HG03558 (cell line): ENCODE measurements at regions not wholly inside any gene's neighbourhood (a gene's known extent, or its start where the extent isn't known, plus 50 kb on each side); places are given as distances from the start of the nearest gene placed in this dataset.
A peak's percentile ranks its signal among the peaks of the same experiment; 100 is the strongest.

Experiments
- ATAC-seq: cut with Tn5 transposase; IDR thresholded peaks from one replicate; pipeline ENCODE4 v1.9.1; 2021; ENCODE audit warnings: moderate number of reproducible peaks; ENCODE audit not compliant: unreplicated experiment; ENCODE audit errors: extremely low read depth

DNA sequence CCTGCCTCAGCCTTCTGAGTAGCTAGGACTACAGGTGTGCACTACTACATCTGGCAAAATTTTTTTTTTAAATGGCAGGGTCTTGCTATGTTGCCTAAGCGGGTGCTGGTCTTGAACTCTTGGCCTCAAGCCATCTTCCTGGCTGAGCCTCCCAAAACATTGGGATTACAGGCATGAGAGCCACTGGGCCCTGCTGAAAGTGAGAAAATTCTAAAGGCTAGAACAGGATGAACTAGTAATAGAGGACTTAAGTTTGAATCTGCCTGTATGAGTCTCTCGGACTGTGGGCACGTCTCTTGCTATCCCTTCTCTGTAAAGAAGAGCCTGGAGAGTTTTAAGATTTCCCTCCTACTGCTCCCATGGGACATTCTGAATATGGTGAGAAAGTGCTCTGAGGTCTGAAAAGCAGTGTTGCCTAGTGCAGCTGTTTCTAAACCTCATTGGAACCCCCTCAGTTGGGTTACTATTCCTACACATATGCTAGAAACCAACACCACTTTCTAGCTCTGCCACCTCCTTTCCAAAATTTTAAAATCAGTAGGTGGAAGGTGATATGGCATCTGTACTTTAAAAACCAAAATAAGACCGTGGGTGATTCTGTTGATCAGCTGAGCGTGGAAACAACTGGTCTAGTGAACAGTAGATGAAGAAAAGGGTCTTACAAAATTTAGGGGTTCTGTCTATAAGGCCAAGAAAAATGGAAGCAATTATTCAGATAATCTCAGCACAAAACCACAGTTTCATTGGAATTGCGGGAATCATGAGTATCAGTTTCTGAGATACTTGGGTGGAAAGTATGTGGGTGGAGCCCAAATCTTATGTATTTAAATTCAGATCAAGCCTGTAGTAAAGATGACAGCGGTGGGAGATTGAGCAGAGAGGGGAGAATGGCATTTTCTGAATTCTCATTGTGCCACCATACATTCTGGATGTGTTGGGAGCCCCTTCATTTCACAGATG, 259.8 kb upstream of the CXCR4 start:
- no peak for ATAC-seq

DNA sequence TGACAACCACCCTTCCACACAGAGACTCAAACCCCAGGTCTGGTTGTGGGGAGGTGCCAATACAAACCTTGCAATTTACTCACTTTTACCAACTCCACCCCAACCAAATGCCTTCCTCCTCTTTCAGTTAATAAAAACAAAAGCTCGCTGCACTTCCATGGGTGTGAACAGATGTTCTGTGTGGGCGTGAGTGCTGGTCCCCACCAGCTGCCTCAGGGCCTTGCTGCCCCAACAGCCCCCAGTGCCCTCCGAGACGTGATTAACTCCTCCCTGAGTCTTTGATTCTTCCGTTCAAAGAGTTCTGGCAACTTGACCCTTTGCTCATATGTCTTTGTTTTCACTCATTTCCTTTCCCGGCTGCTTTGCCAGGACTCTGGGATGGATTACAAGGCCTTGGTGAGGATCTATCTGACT, 258.9 kb upstream of the CXCR4 start:
- ATAC-seq: no peak

GRCh38 chr2:136376211-136376610, 258.3 kb upstream of the CXCR4 start:
- no peak for ATAC-seq

DNA sequence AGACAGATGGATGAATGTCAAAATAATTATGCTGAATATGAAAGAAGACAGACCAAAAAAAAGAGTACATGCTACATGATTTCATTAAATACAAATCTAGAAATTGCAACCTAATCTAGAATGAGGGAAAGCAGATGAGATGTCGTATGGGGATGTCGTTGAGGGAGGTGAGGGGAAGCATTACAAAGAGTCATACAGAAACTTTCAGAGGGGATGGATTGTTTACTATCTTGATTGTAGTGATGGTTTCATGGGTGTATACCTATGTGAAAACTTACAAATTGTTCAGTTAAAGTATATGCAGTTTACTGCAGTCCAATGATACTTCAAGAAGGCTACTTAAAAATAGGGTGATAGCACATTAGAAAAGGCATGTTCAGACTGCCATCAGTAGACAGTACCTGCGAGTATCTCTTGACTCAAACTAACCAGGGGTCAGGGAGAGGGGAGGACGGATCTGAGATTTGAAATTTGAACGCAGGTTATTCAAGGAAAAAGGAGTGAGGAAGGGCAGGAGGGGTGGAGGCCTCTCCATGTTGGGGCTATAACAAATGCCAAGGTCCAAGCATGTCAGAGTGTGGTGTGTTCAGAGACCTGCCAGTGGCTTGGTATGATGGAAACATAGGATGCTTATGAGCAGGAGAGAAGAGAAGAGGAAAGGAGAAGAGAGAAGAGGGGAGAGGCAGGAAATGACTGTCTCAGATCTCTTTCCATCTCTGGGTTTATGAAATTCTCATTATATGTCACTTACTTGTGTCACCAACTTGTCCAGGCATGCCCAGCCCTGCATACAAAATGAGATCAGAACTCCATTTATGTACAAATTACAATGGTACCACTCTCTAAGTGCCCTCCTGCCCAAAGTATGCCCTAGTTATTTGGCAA, 257.3 kb upstream of the CXCR4 start:
- ATAC-seq: peak; percentile 34

DNA sequence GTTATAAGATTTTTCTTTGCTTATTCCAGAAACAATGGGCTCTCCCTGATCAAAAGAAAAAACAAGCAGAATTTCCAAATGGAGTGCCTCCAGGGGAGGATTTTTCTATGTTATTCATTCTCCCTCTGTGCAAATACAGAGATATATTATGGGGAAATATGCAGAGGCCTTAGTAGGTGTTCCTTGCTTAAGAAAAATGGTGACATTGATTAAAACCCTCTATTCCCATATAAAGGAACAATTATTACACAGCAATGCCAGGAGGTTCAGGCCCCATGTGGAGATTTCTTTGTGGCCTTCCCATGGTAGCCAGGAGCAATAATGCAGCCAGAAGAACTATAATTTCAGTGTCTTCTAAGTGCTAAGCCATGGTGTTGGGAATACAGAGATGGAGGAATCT, 255.9 kb upstream of the CXCR4 start:
- no peak for ATAC-seq

DNA sequence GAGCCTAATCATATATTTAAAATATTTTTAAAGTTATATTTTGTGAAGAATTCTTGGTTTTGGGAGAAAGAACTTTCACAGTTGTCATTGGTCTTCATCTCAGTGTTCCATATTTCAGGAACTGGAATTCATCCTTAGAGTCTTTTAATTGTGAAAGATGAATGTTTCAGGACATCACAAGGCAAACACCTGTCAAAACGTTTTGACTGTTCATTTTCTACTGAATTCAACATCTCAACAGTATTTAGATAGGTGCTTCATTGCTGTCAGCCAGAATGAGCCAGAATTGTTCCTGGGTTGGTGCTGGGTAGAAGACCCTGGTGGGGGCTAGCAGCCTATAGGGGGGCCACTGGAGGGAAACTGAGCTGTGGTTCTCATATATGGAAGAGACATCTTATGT, 255.1 kb upstream of the CXCR4 start:
- no peak for ATAC-seq

DNA sequence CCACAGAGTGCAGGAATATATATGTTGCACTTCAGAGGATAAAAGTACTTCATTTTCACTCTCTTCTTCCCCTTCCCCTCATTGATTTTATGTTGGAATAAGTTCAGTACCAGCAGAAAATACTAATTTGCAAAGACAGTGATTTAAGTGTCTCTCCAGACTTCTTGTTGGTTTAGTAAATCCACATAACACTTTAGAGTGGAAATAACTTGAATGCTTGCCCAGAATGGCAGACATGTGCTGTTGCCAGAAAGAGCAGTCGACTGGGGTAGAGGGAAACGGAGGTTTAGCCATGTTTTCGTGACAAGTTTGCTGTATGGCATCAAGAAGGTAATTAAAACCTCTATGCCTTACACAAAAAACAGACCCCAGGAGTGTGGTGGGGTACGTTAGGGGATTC, 246.0 kb upstream of the CXCR4 start:
- ATAC-seq: no peak

DNA sequence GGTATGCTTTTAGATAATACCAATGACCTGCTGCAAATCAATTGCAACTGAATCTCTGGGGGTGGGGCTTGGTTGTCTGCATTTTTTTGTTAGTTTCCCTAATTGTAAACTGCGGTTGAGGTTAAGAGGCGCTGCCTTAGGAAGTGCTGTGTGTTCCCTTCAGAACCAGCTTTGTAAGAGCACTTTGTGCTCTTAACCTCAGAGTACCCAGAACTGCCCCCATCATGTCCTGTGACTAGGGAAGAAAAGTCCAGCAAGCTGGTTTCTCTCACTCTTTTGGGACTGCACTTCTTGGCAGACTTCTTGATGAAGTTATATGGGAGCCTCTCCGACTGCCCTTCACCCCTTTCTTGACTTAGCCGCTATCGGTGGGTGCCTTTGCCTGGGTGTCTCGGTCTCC, 245.5 kb upstream of the CXCR4 start:
- no peak for ATAC-seq

- peak; percentile 95 for ATAC-seq
These were observed 244.9 kb upstream of the CXCR4 start for GRCh38 chr2:136362676-136363390.

- ATAC-seq: no peak
These were observed 243.6 kb upstream of the CXCR4 start for GRCh38 chr2:136361521-136361920.

DNA sequence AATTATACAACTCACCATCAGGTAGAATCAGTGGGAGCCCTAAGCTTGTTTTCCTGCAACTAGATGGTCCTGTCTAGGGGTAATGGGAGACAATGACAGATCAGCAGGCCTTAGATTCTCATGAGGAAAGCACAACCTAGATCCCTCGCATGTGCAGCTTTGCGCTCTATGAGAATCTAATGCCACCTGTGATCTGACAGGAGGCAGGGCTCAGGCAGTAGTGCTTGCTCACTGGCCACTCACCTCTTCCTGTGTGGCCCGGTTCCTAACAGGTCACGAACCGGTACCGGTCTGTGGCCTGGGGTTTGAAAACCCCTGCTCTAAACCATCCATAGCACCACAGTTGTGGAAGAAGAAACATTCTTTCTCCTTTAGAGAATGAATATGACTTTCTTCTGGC, 242.8 kb upstream of the CXCR4 start:
- ATAC-seq: no peak

DNA sequence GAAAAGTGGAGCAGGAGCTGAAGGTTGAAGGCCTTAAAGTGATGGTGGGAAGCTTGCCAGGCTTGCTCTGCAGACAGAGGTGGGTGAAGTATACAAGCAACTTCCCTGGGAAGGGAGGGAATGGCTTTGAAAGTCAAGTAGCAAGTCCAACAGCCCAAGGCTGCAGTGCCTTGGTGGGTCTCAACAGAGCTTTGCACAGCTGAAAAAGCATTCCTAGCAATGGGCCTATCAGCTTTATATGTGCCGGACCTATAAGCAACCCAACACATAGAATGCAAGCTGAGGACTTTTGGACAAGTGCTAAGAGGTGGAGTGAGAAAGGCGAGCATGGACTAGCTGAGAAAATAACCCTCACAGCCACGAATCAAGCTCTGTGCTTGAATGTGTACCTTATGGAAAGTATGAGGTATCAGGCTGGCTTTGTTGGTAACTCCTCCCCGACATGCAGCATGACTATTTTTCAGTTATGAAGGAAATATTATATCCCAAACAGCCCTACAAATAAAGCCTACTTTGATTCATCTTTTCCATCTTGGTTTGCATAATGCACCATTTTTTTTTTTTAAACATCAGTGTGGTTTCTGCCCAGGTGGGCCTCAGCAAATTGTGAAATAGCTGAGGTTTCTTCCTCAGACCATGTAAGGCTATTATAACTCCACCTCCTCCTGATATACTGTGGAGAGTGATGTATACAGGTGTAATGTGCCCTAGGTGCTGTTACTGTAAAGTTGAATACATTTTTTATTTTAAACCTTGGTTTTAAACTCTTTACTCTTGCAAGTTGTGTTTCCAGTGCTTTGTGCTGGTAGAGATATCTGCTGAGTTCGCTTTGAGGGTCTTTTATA, 241.4 kb upstream of the CXCR4 start:
- ATAC-seq: no peak

DNA sequence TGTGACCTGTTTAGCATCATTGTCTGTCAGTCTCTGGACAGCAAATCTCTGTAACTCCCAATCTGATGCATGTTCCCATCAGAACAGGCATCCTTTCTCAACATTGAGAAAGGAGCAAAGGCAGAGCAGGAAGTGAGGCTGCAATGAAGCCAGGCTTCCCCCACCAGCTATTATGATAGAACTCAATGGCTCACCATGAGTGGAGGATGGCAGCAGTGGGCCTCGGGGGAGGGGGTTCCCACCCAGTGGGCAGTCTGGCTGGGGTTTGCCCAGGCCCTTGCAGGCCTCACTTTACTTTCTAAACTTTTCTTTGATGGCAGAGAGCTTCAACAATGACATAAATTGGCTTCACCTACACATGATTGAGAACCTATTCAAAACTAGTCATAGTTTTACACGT, 240.6 kb upstream of the CXCR4 start:
- no peak for ATAC-seq

DNA sequence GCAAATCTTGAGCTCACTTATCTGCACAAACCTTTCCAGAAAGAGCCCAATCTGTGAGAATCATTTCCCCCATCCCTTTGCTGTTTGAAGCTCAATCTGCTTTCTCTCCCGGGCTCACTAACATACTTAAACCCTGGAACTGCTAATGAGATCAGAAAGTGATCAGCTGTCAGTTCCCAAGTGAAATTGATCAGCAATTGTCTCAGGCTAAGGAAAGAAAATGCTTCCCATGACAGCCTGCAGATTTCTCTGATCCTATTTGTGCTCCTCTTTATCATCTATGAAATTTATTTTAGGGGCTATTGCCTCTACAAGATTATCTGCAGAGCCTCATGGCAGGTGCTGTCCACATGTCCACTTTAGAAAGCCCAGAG, 239.0 kb upstream of the CXCR4 start:
- no peak for ATAC-seq

- ATAC-seq: no peak
These were observed 238.4 kb upstream of the CXCR4 start for GRCh38 chr2:136356125-136357006.

DNA sequence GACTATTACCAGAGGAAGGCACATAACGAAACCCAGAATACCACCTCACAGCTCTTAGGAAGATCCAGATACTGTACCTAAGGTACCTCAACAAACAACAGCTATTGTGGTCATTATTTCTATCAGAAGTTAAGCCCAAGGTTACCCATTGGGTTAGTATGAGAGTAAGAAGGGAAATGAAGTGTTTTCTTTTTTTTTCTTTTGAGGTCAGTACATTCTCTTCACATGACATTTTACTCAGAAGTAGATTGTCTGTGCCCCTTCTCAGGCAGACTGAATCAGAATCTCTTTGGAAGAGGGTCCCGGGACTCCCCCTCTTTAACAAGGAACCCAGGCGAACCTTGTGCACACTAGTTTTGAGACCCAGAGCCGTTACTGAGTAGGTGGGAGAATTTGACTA, 233.7 kb upstream of the CXCR4 start:
- no peak for ATAC-seq

GRCh38 chr2:136347981-136348380, 230.0 kb upstream of the CXCR4 start:
- no peak for ATAC-seq

DNA sequence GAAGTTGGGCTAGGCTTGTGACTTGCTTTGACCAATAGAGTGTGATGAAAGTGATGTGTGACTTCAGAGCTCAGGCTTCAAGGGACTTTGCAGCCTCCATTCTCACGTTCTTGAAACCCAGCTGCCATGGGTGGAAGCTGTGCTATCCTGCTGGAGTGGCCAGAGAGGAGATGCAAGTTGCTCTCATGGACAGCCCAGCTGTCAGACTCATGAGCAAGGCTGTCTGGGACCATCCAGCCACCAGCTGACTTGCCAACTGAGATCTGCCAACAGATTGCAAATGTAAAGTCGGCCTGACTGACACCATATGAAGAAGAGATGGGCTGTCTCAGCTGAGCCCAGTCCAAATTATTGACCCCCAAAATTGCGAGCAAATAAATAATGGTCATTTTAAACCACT, 226.4 kb upstream of the CXCR4 start:
- no peak for ATAC-seq

DNA sequence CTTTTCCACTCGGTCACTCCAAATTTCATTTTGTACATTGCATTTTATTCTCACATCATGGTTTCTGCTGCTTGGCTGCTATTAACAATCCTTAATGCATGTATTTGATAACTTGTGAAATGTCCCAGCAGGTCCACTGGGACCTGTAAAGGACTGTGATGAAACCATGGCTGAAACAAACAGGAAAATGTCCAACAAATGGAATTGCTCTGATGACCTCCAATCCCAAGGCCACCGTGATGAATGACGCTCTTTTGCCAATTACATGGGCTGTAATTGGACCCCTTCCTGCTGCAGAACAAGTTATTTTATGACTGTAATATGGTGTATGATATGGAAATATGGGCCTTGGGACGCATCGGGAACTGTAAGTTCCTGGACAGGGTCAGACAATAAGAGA, 224.2 kb upstream of the CXCR4 start:
- no peak for ATAC-seq
